NOMO-1 treated with dmso at 0.1 percent for 144 hours (cell line): ENCODE measurements at regions not wholly inside any gene's neighbourhood (a gene's known extent, or its start where the extent isn't known, plus 50 kb on each side); places are given as distances from the start of the nearest gene placed in this dataset.

Experiments used
- DNase-seq: peaks from one replicate; lab custom pipeline; 2025; ENCODE audit not compliant: unreplicated experiment; lab: John Stamatoyannopoulos, UW

- no peak for DNase-seq
Measured at GRCh38 chr5:103498800-103499551, 63.6 kb downstream of the NUDT12 start.

- DNase-seq, result no peak
Measured at GRCh38 chr5:103498211-103498610, 64.4 kb downstream of the NUDT12 start.

GRCh38 chr5:103497781-103498180, 64.8 kb downstream of the NUDT12 start:
- DNase-seq, result no peak

- DNase-seq, result no peak
Measured at GRCh38 chr5:103490030-103490739, 72.4 kb downstream of the NUDT12 start.

- DNase-seq, result no peak
Measured at GRCh38 chr5:103489307-103489706, 73.3 kb downstream of the NUDT12 start.

GRCh38 chr5:103487822-103488493, 74.6 kb downstream of the NUDT12 start:
- no peak for DNase-seq

GRCh38 chr5:103487218-103487617, 75.4 kb downstream of the NUDT12 start:
- DNase-seq, result no peak

GRCh38 chr5:103486739-103487138, 75.8 kb downstream of the NUDT12 start:
- no peak for DNase-seq

- DNase-seq, result no peak
Measured at GRCh38 chr5:103480246-103480645, 82.3 kb downstream of the NUDT12 start.

- DNase-seq, result no peak
Measured at GRCh38 chr5:103477678-103478077, 84.9 kb downstream of the NUDT12 start.

- DNase-seq, result no peak
Measured at GRCh38 chr5:103476811-103477210, 85.8 kb downstream of the NUDT12 start.

GRCh38 chr5:103475629-103476240, 86.9 kb downstream of the NUDT12 start:
- no peak for DNase-seq

GRCh38 chr5:103474677-103475076, 87.9 kb downstream of the NUDT12 start:
- no peak for DNase-seq

- DNase-seq, result no peak
Measured at GRCh38 chr5:103473725-103474124, 88.9 kb downstream of the NUDT12 start.

GRCh38 chr5:103472830-103473229, 89.8 kb downstream of the NUDT12 start:
- no peak for DNase-seq

- DNase-seq, result no peak
Measured at GRCh38 chr5:103472265-103472664, 90.3 kb downstream of the NUDT12 start.

- no peak for DNase-seq
Measured at GRCh38 chr5:103469288-103470040, 93.1 kb downstream of the NUDT12 start.

- no peak for DNase-seq
Measured at GRCh38 chr5:103467831-103468230, 94.8 kb downstream of the NUDT12 start.

- no peak for DNase-seq
Measured at GRCh38 chr5:103466495-103466894, 96.1 kb downstream of the NUDT12 start.

- DNase-seq, result no peak
Measured at GRCh38 chr5:103465891-103466290, 96.7 kb downstream of the NUDT12 start.
